C4-2B (cell line): ENCODE measurements at regions not wholly inside any gene's neighbourhood (a gene's known extent, or its start where the extent isn't known, plus 50 kb on each side); places are given as distances from the start of the nearest gene placed in this dataset.

ENCODE experiments used
- H3K27ac ChIP-seq: fragments of 450-650 bp; 2 replicates; pipeline ENCODE4 v1.5.1; 2017
- CTCF ChIP-seq: fragments of 450-650 bp; conservative IDR thresholded peaks from 2 replicates; pipeline ENCODE4 v1.5.1; 2017; ENCODE audit warnings: mild to moderate bottlenecking
- ZFX ChIP-seq: fragments of 450-650 bp; IDR thresholded peaks from 2 replicates; pipeline ENCODE4 v1.6.1; 2017

- no peak overlapping the region for H3K27ac ChIP-seq
- TF ChIP-seq CTCF (no peak), ZFX (no peak)
These were observed 71.9 kb upstream of the USP24 start for GRCh38 chr1:55286856-55287602.

- H3K27ac ChIP-seq, result no peak overlapping the region
- TF ChIP-seq ZFX (no peak), CTCF (no peak)
These were observed 70.7 kb upstream of the USP24 start for GRCh38 chr1:55285834-55286233.

GRCh38 chr1:55284856-55285255 lies 69.7 kb upstream of the USP24 start:
- no peak for TF ChIP-seq ZFX
- peak; percentile 77 for TF ChIP-seq CTCF

GRCh38 chr1:55282058-55282457 lies 66.9 kb upstream of the USP24 start:
- no peak overlapping the region for H3K27ac ChIP-seq
- no peak for TF ChIP-seq ZFX
- no peak for TF ChIP-seq CTCF

More at GRCh38 chr1:55284856-55285255, 69.7 kb upstream of the USP24 start:
- H3K27ac ChIP-seq, result no peak overlapping the region

GRCh38 chr1:55280731-55281130 lies 65.6 kb upstream of the USP24 start:
- H3K27ac ChIP-seq, result no peak overlapping the region
- TF ChIP-seq ZFX, result no peak
- no peak for TF ChIP-seq CTCF

DNA sequence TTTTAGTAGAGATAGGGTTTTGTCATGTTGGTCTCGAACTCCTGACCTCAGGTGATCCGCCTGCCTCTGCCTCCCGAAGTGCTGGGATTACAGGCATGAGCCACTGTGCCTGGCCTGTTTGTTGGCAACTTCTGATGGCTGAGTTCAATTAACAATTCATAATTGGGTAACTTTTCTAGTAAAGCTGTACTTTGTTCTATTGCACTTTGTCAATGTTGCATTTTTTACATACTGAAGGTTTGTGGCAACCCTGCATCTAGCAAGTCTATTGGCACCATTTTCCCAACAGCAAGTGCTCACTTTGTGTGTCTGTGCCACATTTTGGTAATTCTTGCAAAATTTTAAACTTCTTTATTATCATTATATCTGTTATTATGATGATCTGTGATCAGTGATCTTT lies 64.5 kb upstream of the USP24 start:
- no peak overlapping the region for H3K27ac ChIP-seq
- TF ChIP-seq ZFX, result no peak
- no peak for TF ChIP-seq CTCF

DNA sequence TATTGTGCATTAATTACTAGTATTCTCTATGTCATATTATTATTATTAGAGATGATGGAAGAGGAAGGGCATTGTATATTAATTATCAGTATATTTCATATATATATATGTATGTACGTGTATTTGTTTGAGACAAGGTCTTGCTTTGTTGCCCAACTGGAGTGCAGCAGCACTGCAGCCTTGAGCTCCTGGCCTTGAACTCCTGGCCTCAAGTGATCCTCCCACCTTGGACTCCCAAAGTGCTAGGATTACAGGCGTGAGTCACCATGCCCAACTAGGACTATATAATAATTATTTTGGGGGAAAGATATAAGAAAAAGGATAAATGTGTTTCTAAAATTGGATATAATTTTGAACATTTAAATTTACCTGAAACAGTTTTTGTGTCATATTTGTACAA lies 63.2 kb upstream of the USP24 start:
- no peak overlapping the region for H3K27ac ChIP-seq
- no peak for TF ChIP-seq CTCF
- TF ChIP-seq ZFX, result no peak
